ENCODE measurements at regions not wholly inside any gene's neighbourhood (a gene's known extent, or its start where the extent isn't known, plus 50 kb on each side); places are given as distances from the start of the nearest gene placed in this dataset.

- DNase-seq (ENCODE audit: low read depth, low spot score) (no peak), ATAC-seq (no peak)
- no TSS peak for BruUV-seq (replicated peaks)
- H4K20me1 ChIP-seq (ENCODE audit: insufficient read depth) = no peaks in the 10 kb centered on the region
- intact Hi-C loops (cut with micrococcal nuclease) = no loop called here
- no peaks in the 10 kb centered on the region for H3K27me3 ChIP-seq (ENCODE audit: insufficient read depth, low read length)
- H3K4me2 ChIP-seq (ENCODE audit: low read length) = no peak overlapping the region
- no peaks in the 10 kb centered on the region for H3K79me2 ChIP-seq (ENCODE audit: insufficient read depth, low read length)
- H3K9me2 ChIP-seq (ENCODE audit: insufficient read depth) = no peaks in the 10 kb centered on the region
- TF ChIP-seq ATF3 (IDR thresholded peaks at IDR 0.05) (no peak), CTCF (IDR thresholded peaks at IDR 0.05 in 2 of 3, conservative IDR thresholded peaks at IDR 0.05 in 1 of 3; ENCODE audit: borderline replicate concordance in 1 of 3, insufficient read depth in 1 of 3, low read depth in 2 of 3, low read length in 2 of 3) (no peak), JUND (IDR thresholded peaks at IDR 0.05) (no peak), CBX3 (IDR thresholded peaks at IDR 0.05; ENCODE audit: low read depth) (no peak), EGR1 (IDR thresholded peaks at IDR 0.05; ENCODE audit: low read depth) (no peak), ZBTB33 (IDR thresholded peaks at IDR 0.05; ENCODE audit: extremely low read depth, insufficient replicate concordance, low read length) (no peak), TCF7L2 (IDR thresholded peaks at IDR 0.05; ENCODE audit: borderline replicate concordance, extremely low read depth, insufficient read depth, insufficient read length) (no peak), POLR2AphosphoS5 (IDR thresholded peaks at IDR 0.05; ENCODE audit: low read depth, low read length) (no peak), EZH2phosphoT487 (IDR thresholded peaks at IDR 0.05; ENCODE audit: borderline replicate concordance) (no peak), SRF (IDR thresholded peaks at IDR 0.05; ENCODE audit: low read depth) (no peak), REST (IDR thresholded peaks at IDR 0.05; ENCODE audit: low read depth) (no peak), ZNF274 (IDR thresholded peaks at IDR 0.05; ENCODE audit: low read depth, low read length) (no peak), CEBPB (IDR thresholded peaks at IDR 0.05; ENCODE audit: low read depth) (no peak), EZH2 (IDR thresholded peaks at IDR 0.05) (no peak), FOSL1 (IDR thresholded peaks at IDR 0.05; ENCODE audit: low read depth) (no peak), SIN3A (IDR thresholded peaks at IDR 0.05; ENCODE audit: low read depth) (no peak), RAD21 (IDR thresholded peaks at IDR 0.05; ENCODE audit: low read depth) (no peak), MAX (IDR thresholded peaks at IDR 0.05) (no peak), POLR2A (IDR thresholded peaks at IDR 0.05; ENCODE audit: borderline replicate concordance, extremely low read depth, insufficient read depth, insufficient read length) (no peak), YY1 (IDR thresholded peaks at IDR 0.05; ENCODE audit: extremely low read depth, insufficient replicate concordance, low read depth, low read length) (no peak)
- RAD21 ChIA-PET (ENCODE audit: low non-redundant PET in 1 of 2, low total read pairs in 2 of 2, uncharacterized antibody in 2 of 2, unreplicated experiment in 2 of 2) = no interaction called here
- H3K27ac ChIP-seq (ENCODE audit: low read depth, low read length) = no peak overlapping the region
- H3K9me3 ChIP-seq (ENCODE audit: control insufficient read depth in 1 of 2, insufficient read depth in 1 of 2, low read depth in 1 of 2, low read length in 2 of 2) = no peaks in the 10 kb centered on the region
- no peaks in the 10 kb centered on the region for H3K36me3 ChIP-seq (ENCODE audit: control insufficient read depth in 1 of 2, insufficient read depth in 2 of 2, low read length in 2 of 2)
- no peaks in the 10 kb centered on the region for H3K4me1 ChIP-seq (ENCODE audit: control insufficient read depth in 1 of 2, insufficient read depth in 2 of 2, low read length in 2 of 2)
- CTCF ChIA-PET = no interaction called here
- POLR2A ChIA-PET = no interaction called here
- H2AFZ ChIP-seq (ENCODE audit: low read depth, low read length, poor library complexity, severe bottlenecking) = no peak overlapping the region
- no peak overlapping the region for H3K4me3 ChIP-seq (replicated peaks in 1 of 2; ENCODE audit: low read depth in 1 of 2, low read length in 2 of 2)
- no peak overlapping the region for H3K9ac ChIP-seq (ENCODE audit: low read length)
These were observed 528.2 kb upstream of the RBFOX1 start for GRCh38 chr16:6804461-6804860.
